HG02610 (cell line): ENCODE measurements at regions not wholly inside any gene's neighbourhood (a gene's known extent, or its start where the extent isn't known, plus 50 kb on each side); places are given as distances from the start of the nearest gene placed in this dataset.
"Not testable (repeated sequence)": the region's sequence is repeated elsewhere in the genome, so short reads cannot be mapped to it uniquely, and the experiment has no call there.

Source experiments
- ATAC-seq: cut with Tn5 transposase; IDR thresholded peaks from one replicate; pipeline ENCODE4 v1.9.1; 2021; ENCODE audit warnings: mild to moderate bottlenecking, moderate library complexity; ENCODE audit not compliant: unreplicated experiment

GRCh38 chr3:110644203-110644602 lies 427.4 kb upstream of the NECTIN3 start:
- no peak for ATAC-seq

- ATAC-seq: no peak
Observed at GRCh38 chr3:110646055-110646454, 425.6 kb upstream of the NECTIN3 start.

- ATAC-seq: no peak
Observed at GRCh38 chr3:110646496-110646895, 425.1 kb upstream of the NECTIN3 start.

GRCh38 chr3:110647586-110647985 lies 424.0 kb upstream of the NECTIN3 start:
- ATAC-seq: no peak

GRCh38 chr3:110650741-110651140 lies 420.9 kb upstream of the NECTIN3 start:
- no peak for ATAC-seq

- no peak for ATAC-seq
Observed at GRCh38 chr3:110654843-110655502, 416.6 kb upstream of the NECTIN3 start.

- no peak for ATAC-seq
Observed at GRCh38 chr3:110656394-110657025, 415.1 kb upstream of the NECTIN3 start.

- no peak for ATAC-seq
Observed at GRCh38 chr3:110664148-110664547, 407.5 kb upstream of the NECTIN3 start.

- ATAC-seq: no peak
Observed at GRCh38 chr3:110666495-110666894, 405.1 kb upstream of the NECTIN3 start.

GRCh38 chr3:110667216-110667615 lies 404.4 kb upstream of the NECTIN3 start:
- ATAC-seq: no peak

- ATAC-seq: no peak
Observed at GRCh38 chr3:110670407-110670806, 401.2 kb upstream of the NECTIN3 start.

- no peak for ATAC-seq
Observed at GRCh38 chr3:110677506-110677905, 394.1 kb upstream of the NECTIN3 start.

GRCh38 chr3:110679285-110679684 lies 392.3 kb upstream of the NECTIN3 start:
- ATAC-seq: no peak

- ATAC-seq: no peak
Observed at GRCh38 chr3:110680450-110680849, 391.2 kb upstream of the NECTIN3 start.

- ATAC-seq: no peak
Observed at GRCh38 chr3:110684466-110684865, 387.1 kb upstream of the NECTIN3 start.

- no peak for ATAC-seq
Observed at GRCh38 chr3:110685630-110686029, 386.0 kb upstream of the NECTIN3 start.

GRCh38 chr3:110686701-110687100 lies 384.9 kb upstream of the NECTIN3 start:
- no peak for ATAC-seq

GRCh38 chr3:110687138-110687537 lies 384.5 kb upstream of the NECTIN3 start:
- no peak for ATAC-seq

- no peak for ATAC-seq
Observed at GRCh38 chr3:110697961-110698360, 373.7 kb upstream of the NECTIN3 start.

- ATAC-seq: not testable (repeated sequence)
Observed at GRCh38 chr3:110704332-110704731, 367.3 kb upstream of the NECTIN3 start.

GRCh38 chr3:110708156-110708555 lies 363.5 kb upstream of the NECTIN3 start:
- no peak for ATAC-seq

- ATAC-seq: no peak
Observed at GRCh38 chr3:110710156-110710555, 361.5 kb upstream of the NECTIN3 start.

- no peak for ATAC-seq
Observed at GRCh38 chr3:110710603-110711002, 361.0 kb upstream of the NECTIN3 start.
